SK-N-SH treated with all-trans-retinoic acid at 6 μM for 48 hours (cell line): ENCODE measurements at regions not wholly inside any gene's neighbourhood (a gene's known extent, or its start where the extent isn't known, plus 50 kb on each side); places are given as distances from the start of the nearest gene placed in this dataset.

ENCODE experiments used
- ATAC-seq: fragments of 200-7000 bp; cut with Tn5 transposase; 3 replicates; pipeline ENCODE4 v1.9.1; 2020; ENCODE audit warnings: mild to moderate bottlenecking, moderate library complexity
- ARNTL ChIP-seq: fragments of 450-650 bp; formaldehyde crosslinking; IDR thresholded peaks from 2 replicates; pipeline ENCODE4 v1.5.0; 2020; ENCODE audit warnings: low read depth, mild to moderate bottlenecking, moderate library complexity, borderline replicate concordance
- ESRRG ChIP-seq: fragments of 250-450 bp; sonication (Bioruptor Pico); IDR thresholded peaks from 2 replicates; pipeline ENCODE4 v1.6.1; 2021; ENCODE audit warnings: mild to moderate bottlenecking
- ISL1 ChIP-seq: fragments of 250-450 bp; sonication (Bioruptor Pico); IDR thresholded peaks from 2 replicates; pipeline ENCODE4 v2.1.2; 2022; ENCODE audit warnings: mild to moderate bottlenecking, moderate library complexity
- OSR1 ChIP-seq: fragments of 250-450 bp; sonication (Bioruptor Pico); IDR thresholded peaks from 2 replicates; pipeline ENCODE4 v1.8.0; 2022; ENCODE audit warnings: moderate library complexity, mild to moderate bottlenecking, inconsistent platforms
- PPARA ChIP-seq: fragments of 250-450 bp; sonication (Bioruptor Pico); IDR thresholded peaks from 2 replicates; pipeline ENCODE4 v1.5.0; 2020; ENCODE audit warnings: mild to moderate bottlenecking, borderline replicate concordance
- RARB ChIP-seq: fragments of 250-450 bp; sonication (Bioruptor Pico); IDR thresholded peaks from 2 replicates; pipeline ENCODE4 v1.8.0; 2021; ENCODE audit warnings: mild to moderate bottlenecking, moderate library complexity
- SNAI2 ChIP-seq: fragments of 250-450 bp; sonication (Bioruptor Pico); IDR thresholded peaks from 2 replicates; pipeline ENCODE4 v1.5.0; 2020; ENCODE audit warnings: mild to moderate bottlenecking, moderate library complexity
- TCF4 ChIP-seq: fragments of 250-450 bp; sonication (Bioruptor Pico); IDR thresholded peaks from 2 replicates; pipeline ENCODE4 v1.8.0; 2021; ENCODE audit warnings: mild to moderate bottlenecking, moderate library complexity, borderline replicate concordance
- TOX ChIP-seq: fragments of 250-450 bp; sonication (Bioruptor Pico); IDR thresholded peaks from 2 replicates; pipeline ENCODE4 v1.8.0; 2021; ENCODE audit warnings: mild to moderate bottlenecking, moderate library complexity, borderline replicate concordance
- ZC3H10 ChIP-seq: fragments of 250-450 bp; sonication (Bioruptor Pico); IDR thresholded peaks from 2 replicates; pipeline ENCODE4 v1.5.1; 2021; ENCODE audit warnings: mild to moderate bottlenecking, moderate library complexity
- ZFP3 ChIP-seq: fragments of 250-450 bp; sonication (Bioruptor Pico); IDR thresholded peaks from 2 replicates; pipeline ENCODE4 v1.5.0; 2020; ENCODE audit warnings: mild to moderate bottlenecking, moderate library complexity
- ZFP30 ChIP-seq: fragments of 450-650 bp; formaldehyde crosslinking; IDR thresholded peaks from 2 replicates; pipeline ENCODE4 v1.5.0; 2022; ENCODE audit warnings: mild to moderate bottlenecking, moderate library complexity
- ZNF565 ChIP-seq: fragments of 450-650 bp; formaldehyde crosslinking; conservative IDR thresholded peaks from 2 replicates; pipeline ENCODE4 v1.5.0; 2020; ENCODE audit warnings: low read depth, mild to moderate bottlenecking, moderate library complexity
- ZNF70 ChIP-seq: fragments of 450-650 bp; formaldehyde crosslinking; IDR thresholded peaks from 2 replicates; pipeline ENCODE4 v1.5.0; 2020; ENCODE audit warnings: mild to moderate bottlenecking, moderate library complexity
- ZNF8 ChIP-seq: fragments of 450-650 bp; formaldehyde crosslinking; IDR thresholded peaks from 2 replicates; pipeline ENCODE4 v1.5.0; 2020; ENCODE audit warnings: mild to moderate bottlenecking, moderate library complexity
- TF ChIP-seq, protein P1 (sequence below): fragments of 250-450 bp; sonication (Bioruptor Pico); IDR thresholded peaks from 2 replicates; pipeline ENCODE4 v1.5.0; 2020; ENCODE audit warnings: mild to moderate bottlenecking, moderate library complexity
- TF ChIP-seq, protein P2 (sequence below): fragments of 250-450 bp; sonication (Bioruptor Pico); IDR thresholded peaks from 2 replicates; pipeline ENCODE4 v1.5.1; 2020; ENCODE audit warnings: low read depth, mild to moderate bottlenecking, moderate library complexity
- TF ChIP-seq, protein P3 (sequence below): fragments of 250-450 bp; sonication (Bioruptor Pico); IDR thresholded peaks from 2 replicates; pipeline ENCODE4 v1.5.1; 2021; ENCODE audit warnings: mild to moderate bottlenecking, moderate library complexity
- TF ChIP-seq, protein P4 (sequence below): fragments of 250-450 bp; sonication (Bioruptor Pico); IDR thresholded peaks from 2 replicates; pipeline ENCODE4 v1.8.0; 2021; ENCODE audit warnings: low read depth, mild to moderate bottlenecking, moderate library complexity, borderline replicate concordance
- TF ChIP-seq, protein P5 (sequence below): fragments of 250-450 bp; sonication (Bioruptor Pico); IDR thresholded peaks from 2 replicates; pipeline ENCODE4 v1.8.0; 2020; ENCODE audit warnings: mild to moderate bottlenecking, moderate library complexity, borderline replicate concordance

DNA sequence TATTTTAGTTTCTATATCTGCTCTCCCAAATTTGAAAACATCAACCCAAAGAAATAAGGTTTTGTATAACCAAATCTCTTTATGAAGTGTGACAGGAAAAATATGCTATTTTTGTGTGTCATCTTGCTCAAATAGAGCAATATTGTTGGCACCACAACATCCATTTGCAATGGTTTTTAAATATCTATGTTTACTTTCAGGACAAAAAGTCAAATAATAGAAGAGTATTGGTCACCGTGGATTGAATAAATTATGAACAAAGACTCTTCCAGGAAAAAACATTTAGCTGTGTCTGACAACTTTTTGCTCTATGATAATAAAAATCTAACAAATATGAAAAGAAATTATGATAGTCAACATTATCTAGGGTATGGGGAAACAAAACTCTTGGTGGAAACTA, 439.2 kb downstream of the BTG1 start:
- no peak for ATAC-seq
- TF ChIP-seq PPARA (CRISPR knock-in tag) (no peak), RARB (CRISPR knock-in tag) (no peak), ZNF8 (CRISPR knock-in tag) (no peak), ZFP30 (CRISPR knock-in tag) (no peak), ESRRG (CRISPR knock-in tag) (no peak), ISL1 (CRISPR knock-in tag) (no peak), SNAI2 (no peak), ZNF70 (CRISPR knock-in tag) (no peak), OSR1 (no peak), ZNF565 (no peak)
- TF ChIP-seq, protein P1, sequence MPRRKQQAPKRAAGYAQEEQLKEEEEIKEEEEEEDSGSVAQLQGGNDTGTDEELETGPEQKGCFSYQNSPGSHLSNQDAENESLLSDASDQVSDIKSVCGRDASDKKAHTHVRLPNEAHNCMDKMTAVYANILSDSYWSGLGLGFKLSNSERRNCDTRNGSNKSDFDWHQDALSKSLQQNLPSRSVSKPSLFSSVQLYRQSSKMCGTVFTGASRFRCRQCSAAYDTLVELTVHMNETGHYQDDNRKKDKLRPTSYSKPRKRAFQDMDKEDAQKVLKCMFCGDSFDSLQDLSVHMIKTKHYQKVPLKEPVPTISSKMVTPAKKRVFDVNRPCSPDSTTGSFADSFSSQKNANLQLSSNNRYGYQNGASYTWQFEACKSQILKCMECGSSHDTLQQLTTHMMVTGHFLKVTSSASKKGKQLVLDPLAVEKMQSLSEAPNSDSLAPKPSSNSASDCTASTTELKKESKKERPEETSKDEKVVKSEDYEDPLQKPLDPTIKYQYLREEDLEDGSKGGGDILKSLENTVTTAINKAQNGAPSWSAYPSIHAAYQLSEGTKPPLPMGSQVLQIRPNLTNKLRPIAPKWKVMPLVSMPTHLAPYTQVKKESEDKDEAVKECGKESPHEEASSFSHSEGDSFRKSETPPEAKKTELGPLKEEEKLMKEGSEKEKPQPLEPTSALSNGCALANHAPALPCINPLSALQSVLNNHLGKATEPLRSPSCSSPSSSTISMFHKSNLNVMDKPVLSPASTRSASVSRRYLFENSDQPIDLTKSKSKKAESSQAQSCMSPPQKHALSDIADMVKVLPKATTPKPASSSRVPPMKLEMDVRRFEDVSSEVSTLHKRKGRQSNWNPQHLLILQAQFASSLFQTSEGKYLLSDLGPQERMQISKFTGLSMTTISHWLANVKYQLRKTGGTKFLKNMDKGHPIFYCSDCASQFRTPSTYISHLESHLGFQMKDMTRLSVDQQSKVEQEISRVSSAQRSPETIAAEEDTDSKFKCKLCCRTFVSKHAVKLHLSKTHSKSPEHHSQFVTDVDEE (CRISPR knock-in tag), result no peak
- TF ChIP-seq, protein P2, sequence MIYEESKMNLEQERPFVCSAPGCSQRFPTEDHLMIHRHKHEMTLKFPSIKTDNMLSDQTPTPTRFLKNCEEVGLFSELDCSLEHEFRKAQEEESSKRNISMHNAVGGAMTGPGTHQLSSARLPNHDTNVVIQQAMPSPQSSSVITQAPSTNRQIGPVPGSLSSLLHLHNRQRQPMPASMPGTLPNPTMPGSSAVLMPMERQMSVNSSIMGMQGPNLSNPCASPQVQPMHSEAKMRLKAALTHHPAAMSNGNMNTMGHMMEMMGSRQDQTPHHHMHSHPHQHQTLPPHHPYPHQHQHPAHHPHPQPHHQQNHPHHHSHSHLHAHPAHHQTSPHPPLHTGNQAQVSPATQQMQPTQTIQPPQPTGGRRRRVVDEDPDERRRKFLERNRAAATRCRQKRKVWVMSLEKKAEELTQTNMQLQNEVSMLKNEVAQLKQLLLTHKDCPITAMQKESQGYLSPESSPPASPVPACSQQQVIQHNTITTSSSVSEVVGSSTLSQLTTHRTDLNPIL (CRISPR knock-in tag), result no peak
- TF ChIP-seq, protein P3, sequence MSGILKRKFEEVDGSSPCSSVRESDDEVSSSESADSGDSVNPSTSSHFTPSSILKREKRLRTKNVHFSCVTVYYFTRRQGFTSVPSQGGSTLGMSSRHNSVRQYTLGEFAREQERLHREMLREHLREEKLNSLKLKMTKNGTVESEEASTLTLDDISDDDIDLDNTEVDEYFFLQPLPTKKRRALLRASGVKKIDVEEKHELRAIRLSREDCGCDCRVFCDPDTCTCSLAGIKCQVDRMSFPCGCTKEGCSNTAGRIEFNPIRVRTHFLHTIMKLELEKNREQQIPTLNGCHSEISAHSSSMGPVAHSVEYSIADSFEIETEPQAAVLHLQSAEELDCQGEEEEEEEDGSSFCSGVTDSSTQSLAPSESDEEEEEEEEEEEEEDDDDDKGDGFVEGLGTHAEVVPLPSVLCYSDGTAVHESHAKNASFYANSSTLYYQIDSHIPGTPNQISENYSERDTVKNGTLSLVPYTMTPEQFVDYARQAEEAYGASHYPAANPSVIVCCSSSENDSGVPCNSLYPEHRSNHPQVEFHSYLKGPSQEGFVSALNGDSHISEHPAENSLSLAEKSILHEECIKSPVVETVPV (CRISPR knock-in tag), result no peak

DNA sequence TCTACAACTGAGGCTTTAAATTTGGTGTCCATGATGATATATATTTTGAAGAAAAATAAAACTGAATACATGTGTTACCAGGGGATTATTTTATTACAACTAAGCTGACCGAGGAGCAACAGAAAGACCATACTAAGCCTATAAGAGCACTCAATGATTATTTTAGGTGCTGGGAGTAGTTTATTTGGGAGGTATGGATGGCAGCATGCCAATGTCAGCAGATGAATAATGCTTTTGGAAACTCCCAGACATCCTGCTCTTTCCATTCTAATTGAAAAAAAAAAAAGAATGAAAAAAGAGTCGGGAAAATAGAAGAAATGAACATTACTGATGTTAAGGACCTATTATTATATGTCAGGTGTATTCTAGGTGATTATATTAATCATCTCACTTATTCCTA, 441.2 kb downstream of the BTG1 start:
- TF ChIP-seq ZNF70 (CRISPR knock-in tag) (no peak), ARNTL (CRISPR knock-in tag) (no peak)
- no peak for ATAC-seq

DNA sequence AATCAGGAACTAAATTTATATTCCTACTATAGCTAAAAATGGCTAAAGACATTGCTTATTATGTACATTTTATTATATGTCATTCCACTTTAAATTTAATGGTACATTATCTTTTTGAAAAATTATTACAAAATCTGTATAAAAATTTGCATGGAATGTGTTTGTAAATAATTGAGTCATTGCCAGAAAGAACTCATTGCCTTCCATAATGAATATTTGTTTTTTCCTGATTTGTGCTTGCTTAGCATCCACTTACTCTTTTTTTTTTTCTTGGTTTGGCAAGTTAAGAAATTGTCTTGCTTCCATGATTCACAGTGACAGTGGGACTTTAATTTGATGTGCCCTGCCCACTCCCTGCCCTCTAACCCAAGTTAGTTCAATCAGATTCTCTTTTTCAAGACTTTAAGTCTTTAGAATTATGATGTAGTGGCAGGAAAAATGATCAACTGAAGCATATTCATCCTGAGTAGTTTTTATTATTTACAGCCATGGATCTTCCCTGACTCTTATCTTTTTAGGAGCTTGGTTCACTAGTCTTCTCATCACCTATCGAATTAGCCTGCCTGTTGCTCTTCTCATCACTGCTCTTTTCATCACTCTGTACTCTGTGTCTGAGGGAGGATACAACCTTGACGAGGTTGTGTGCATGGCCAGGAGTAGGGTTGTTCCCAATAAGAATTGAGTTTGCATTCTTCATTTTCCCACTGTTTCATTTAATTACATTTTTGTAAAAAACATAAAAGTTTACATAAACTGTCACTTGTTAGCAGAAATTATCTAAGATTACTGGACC, 442.0 kb downstream of the BTG1 start:
- ATAC-seq, result no peak
- TF ChIP-seq ESRRG (CRISPR knock-in tag) (no peak), SNAI2 (no peak), ZFP3 (no peak), ZC3H10 (CRISPR knock-in tag) (no peak), TCF4 (CRISPR knock-in tag) (no peak), RARB (CRISPR knock-in tag) (no peak), TOX (CRISPR knock-in tag) (no peak), ZNF70 (CRISPR knock-in tag) (no peak), ZFP30 (CRISPR knock-in tag) (no peak), ZNF8 (CRISPR knock-in tag) (no peak)
- TF ChIP-seq, protein P4, sequence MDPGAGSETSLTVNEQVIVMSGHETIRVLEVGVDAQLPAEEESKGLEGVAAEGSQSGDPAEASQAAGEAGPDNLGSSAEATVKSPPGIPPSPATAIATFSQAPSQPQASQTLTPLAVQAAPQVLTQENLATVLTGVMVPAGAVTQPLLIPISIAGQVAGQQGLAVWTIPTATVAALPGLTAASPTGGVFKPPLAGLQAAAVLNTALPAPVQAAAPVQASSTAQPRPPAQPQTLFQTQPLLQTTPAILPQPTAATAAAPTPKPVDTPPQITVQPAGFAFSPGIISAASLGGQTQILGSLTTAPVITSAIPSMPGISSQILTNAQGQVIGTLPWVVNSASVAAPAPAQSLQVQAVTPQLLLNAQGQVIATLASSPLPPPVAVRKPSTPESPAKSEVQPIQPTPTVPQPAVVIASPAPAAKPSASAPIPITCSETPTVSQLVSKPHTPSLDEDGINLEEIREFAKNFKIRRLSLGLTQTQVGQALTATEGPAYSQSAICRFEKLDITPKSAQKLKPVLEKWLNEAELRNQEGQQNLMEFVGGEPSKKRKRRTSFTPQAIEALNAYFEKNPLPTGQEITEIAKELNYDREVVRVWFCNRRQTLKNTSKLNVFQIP (CRISPR knock-in tag), result no peak
- TF ChIP-seq, protein P3 (CRISPR knock-in tag), result no peak
- TF ChIP-seq, protein P5, sequence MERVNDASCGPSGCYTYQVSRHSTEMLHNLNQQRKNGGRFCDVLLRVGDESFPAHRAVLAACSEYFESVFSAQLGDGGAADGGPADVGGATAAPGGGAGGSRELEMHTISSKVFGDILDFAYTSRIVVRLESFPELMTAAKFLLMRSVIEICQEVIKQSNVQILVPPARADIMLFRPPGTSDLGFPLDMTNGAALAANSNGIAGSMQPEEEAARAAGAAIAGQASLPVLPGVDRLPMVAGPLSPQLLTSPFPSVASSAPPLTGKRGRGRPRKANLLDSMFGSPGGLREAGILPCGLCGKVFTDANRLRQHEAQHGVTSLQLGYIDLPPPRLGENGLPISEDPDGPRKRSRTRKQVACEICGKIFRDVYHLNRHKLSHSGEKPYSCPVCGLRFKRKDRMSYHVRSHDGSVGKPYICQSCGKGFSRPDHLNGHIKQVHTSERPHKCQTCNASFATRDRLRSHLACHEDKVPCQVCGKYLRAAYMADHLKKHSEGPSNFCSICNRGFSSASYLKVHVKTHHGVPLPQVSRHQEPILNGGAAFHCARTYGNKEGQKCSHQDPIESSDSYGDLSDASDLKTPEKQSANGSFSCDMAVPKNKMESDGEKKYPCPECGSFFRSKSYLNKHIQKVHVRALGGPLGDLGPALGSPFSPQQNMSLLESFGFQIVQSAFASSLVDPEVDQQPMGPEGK (CRISPR knock-in tag), result no peak
- TF ChIP-seq, all 23 proteins: peak for 0
